GM18868 (cell line): ENCODE measurements at regions not wholly inside any gene's neighbourhood (a gene's known extent, or its start where the extent isn't known, plus 50 kb on each side); places are given as distances from the start of the nearest gene placed in this dataset.
A peak's percentile ranks its signal among the peaks of the same experiment; 100 is the strongest.
"Not testable (repeated sequence)": the region's sequence is repeated elsewhere in the genome, so short reads cannot be mapped to it uniquely, and the experiment has no call there.

Source experiments
- ATAC-seq: cut with Tn5 transposase; IDR thresholded peaks from one replicate; pipeline ENCODE4 v1.9.1; 2021; ENCODE audit warnings: mild to moderate bottlenecking, moderate library complexity; ENCODE audit not compliant: unreplicated experiment

- no peak for ATAC-seq
Observed at GRCh38 chr5:145027286-145027685, 807.9 kb downstream of the PRELID2 start.

DNA sequence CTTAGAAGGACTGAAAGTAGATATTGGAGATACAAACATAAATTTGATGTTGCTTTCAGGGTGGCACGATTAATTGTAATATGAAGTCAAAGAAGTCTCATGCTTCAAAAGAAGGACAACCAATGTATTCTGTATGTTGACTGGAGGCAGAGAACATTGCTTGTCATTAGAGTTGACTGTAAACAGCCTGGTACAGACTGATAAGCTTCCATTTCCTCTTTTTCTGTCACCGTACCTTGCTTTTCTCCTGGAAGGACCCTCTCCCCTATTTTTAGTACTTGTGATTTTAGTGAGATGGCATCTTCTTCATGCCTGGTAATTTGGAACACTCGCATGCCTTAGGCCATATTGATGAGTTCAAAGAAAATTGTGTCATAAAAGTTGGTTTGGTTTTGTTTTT, 809.4 kb downstream of the PRELID2 start:
- no peak for ATAC-seq

DNA sequence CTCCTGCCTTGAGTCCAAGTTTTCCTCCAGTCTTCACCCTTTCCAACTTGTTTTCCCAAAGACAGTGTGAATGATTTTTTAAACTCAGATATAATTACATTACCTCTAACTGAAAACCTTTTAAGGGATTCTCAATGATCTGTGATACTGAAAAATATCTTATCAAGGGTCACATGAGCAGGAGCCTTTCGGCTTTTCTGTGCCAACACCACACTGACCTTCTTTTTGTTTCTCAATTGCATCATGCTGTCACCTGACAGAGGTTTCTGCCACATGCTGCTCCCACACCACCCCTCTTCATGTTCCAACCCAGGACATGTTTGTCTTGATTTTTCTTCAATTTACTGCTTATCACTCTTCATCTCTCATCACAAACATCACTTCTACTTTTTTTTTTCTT, 820.0 kb downstream of the PRELID2 start:
- no peak for ATAC-seq

GRCh38 chr5:145014109-145014508, 821.0 kb downstream of the PRELID2 start:
- no peak for ATAC-seq

DNA sequence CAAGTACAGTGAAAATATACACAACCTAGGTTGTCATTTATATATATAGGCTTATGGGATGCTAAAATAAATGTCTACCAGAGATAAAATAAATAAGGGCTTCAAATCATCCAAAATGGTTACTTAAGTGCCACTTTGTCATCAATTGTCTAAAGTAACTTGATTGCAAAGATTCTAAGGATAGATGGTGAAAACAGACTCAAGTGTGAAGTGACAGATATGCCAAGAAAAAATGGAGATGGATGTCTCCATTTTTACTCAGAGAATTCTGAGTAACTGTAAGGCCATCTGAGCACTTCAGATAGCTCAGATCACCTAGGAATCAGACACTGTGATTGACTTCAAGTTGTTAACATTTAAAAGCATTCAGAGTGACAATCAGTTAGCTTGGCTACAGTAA, 824.3 kb downstream of the PRELID2 start:
- no peak for ATAC-seq

DNA sequence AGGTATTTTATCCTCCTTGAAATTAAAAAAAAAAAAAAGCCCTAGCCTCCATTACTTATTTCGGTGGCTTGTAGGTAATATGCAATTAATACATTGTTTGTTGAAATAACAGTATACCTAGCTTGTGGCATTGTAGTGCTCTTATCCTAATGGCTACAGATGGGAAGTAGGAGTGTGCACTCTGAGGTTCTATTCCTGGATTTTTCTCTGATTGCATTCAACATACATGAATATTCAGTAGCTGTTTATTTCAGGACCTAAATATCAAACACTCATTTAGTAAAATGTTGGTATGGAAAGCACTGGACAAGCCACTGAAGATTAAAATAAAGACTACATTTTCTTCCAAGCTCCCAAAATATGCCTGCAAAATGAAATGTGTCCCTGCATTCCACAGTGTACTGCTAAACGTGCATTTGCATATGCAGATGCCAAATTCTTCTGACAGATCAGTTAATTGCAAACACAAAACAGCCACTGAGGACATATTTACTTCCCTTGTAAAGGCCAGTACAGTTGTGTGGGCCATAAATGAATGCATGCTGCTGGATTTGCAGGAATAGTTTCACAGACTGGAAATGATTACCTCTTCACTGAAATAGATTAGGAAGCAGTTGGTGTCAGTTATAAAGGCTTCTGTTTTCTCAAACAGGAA, 826.1 kb downstream of the PRELID2 start:
- ATAC-seq = no peak

- not testable (repeated sequence) for ATAC-seq
Observed at GRCh38 chr5:144994356-144994755, 823.7 kb downstream of the KCTD16 start.

DNA sequence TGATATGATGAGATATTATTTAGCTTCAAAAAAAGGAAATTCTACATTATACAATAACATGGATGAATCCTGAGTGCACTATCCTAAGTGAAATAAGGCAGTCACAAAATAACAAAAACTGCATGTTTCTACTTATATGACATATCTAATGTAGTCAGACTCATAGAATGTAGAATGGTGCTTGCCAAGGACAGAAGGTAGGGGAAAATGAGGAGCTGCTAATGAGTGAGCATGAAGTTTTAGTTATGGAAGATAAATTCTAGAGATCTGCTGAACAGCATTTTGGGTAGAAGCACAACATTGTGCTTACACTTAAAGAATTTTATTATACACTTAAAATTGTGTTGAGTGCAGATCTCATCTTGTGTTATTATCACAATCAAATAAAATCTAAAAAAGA, 812.4 kb downstream of the KCTD16 start:
- no peak for ATAC-seq

DNA sequence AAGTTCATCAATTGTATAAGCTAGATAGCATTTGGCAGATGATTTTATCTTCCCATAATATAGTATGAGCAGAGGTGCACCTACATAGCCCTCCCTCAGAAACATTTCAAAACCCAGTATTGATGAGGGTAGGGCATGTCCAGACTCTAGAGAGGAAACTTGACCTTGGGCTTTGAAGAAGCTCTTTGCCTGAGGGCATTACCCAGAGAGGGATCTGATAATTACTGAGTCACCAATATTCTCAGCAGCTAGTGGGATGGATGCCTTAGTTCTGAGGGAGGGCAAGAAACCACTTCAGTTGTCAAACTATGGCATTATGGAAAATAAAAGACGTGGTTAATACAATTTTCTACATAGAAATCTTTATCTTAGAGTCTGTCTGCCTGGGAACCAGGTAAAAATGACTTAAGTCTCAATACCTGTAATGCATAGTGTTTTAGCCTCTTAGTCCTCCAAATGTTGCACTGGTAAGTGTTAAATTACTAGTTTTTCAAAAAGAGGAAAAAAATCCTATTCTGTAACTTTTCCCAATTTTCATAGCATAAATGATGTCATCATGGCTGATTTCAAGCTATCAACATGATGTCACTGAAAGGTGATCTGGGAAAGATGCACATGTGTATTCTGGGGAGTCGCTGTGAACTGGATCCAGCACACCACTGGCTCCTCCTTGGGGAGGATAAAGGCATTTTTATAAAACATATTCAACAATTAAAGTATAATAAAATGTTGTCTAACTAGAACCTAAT, 809.0 kb downstream of the KCTD16 start:
- no peak for ATAC-seq

DNA sequence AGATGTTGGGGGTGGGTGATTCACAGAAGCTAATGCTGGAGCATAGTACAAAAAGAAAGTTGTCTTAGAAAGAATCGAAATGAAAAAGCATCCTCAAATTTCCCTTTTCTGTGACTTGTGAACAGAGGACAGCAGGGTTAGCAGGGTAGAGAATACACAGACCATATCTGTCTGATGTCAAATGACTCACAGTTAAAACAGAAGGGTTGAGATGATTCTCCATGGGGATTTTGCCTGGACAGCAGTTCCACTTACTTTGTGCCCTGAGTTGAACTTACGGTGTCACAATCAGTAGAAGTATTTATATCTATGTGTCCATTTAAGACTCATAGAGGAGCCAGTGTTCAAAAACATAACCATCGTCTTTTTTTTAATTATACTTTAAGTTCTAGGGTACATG, 801.6 kb downstream of the KCTD16 start:
- ATAC-seq = no peak

DNA sequence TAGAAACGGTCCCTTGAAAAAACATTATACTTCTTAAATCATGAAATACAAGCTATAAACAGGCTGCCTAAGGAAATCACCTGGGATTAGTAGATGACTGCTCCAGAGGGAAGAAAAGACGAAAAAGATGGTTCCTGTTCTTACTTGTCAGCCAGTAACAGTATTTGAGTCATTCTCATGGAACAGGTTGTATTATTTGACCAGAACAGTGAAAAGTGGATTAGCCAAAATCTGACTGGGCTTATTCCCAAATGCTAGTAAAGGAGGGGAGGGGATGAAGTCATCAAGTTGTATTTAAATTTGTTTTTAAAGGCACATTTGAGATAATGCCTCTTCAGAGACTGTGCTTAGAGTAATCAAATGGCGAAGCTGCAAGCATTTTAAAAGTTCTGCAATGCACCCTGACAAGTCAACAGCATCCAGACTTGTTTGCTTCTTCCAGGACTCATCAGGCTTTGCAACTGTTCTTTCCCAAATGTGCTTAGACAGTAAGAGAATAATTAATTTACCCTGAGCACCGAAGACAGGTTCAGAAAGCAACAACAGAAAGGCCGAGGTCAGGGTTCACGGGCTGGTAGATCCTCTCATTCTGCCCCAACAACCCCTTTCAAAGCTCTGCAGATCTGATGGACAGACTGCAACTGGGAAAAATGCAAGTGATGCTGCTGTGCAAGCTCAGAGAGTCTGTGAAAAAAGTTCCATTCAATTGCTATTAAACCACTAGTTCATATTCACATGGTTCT, 800.6 kb downstream of the KCTD16 start:
- ATAC-seq = no peak

DNA sequence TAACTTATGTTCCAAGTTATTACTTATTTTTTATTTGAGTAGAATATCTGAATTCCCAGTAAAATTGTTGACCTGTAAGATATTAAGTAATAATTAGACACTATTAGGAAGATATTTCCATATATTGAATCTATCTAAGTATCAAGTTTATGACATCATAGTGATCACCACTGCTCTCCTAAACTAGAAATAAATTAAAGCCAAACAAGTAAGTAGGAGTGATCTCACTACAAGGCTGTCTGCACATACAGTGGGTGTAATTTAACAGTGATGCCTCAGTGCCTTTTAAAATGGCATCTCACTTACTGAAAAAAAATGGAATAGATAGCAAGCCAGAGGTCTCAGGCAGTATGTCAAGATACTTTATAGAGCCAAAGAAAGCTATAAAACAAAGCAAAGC, 789.6 kb downstream of the KCTD16 start:
- ATAC-seq = no peak

GRCh38 chr5:144958002-144958401, 787.3 kb downstream of the KCTD16 start:
- peak; percentile 68 for ATAC-seq

DNA sequence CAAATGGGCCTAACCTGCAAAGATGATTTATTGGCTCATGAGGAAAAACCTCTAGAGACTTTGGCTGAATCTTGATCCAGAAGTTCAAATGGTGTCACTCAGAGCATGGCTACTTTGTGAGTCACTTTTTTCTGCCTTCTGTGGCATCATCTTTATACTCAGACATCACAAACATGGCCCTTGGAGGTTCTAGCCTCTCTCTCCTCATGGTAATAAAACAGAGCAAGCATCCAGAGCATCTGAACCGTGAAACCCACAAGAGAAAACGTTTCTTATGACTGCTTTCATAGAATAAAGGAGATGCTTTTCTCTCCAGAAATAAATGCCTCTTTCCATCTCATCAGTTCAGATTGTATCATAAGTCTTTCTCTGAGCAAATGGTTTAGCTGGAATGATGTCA, 780.3 kb downstream of the KCTD16 start:
- ATAC-seq = no peak

GRCh38 chr5:144947023-144947422, 776.4 kb downstream of the KCTD16 start:
- no peak for ATAC-seq

DNA sequence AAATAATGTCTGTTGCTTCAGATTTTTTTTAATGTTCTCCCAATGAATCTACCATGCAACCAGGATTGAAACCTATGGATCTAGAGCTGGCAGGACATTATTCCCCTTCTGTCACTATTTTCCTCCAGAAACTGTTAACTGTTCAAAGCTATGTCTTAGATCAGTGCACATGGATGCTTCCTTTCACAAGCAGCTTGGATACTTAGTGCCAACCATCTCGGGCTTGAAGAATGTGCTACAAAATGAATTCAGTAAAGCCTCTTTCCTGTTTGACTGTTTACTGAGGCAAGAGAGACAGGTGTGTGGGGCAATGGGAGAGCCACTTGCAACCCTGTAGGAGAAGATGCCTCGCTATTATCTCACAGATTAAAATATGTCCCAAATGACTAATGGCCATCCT, 774.8 kb downstream of the KCTD16 start:
- no peak for ATAC-seq

GRCh38 chr5:144944936-144945335, 774.3 kb downstream of the KCTD16 start:
- no peak for ATAC-seq

- ATAC-seq = no peak
Observed at GRCh38 chr5:144941004-144941403, 770.3 kb downstream of the KCTD16 start.

DNA sequence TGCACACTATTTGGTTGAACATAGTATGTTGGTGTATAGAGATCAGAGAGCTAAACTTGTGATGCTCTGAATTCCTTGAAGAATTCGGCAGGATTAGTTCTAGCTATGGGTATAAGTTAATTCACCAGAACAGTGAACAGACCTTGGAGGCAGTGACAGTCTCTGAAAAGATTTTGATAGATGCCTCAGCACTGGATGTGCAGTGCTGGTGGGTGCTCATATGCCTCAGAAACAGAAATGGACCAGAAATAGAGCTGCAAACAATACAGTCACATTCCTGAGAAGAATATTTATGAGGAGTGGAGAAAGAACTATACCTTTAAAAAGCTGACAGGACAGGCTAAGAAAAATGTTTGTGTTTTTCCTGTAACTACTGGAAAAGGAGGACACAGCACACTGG, 747.7 kb downstream of the KCTD16 start:
- ATAC-seq = no peak

DNA sequence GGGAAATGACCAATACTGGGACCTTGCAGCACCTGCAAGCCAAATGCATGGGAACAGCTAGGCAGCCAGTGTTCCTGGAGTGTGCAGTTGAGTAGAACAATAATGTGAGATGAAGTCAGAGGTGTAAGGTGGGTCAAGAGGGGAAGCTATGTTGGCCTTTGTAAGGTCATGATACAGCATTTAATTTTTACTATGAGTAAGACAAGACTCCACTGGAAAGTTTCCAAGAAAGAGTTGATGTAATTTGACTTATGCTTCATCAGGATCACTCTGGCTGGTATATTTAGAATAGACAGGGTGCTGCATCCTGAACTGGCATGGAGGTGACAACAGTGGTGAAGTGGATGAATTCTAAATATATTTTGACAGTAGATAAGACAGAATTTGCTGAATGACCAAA, 744.8 kb downstream of the KCTD16 start:
- ATAC-seq = no peak

DNA sequence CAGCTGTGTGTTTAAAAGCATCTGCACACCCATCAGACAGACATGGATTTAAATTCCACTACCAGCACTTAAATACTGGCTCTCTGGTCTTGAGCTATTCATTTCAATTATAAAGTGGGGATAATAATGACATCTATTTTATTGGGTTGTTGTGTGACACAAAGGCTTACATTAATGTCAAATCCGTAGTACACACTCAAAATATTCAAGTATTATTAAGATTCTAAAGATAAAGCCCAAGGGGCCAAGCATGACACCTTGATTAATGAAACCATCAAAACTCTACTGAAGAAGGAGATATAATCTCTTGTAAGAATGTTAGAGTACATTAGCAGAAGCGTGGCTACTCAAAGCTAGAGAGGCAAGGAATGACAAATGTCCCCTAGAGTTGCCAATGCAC, 743.0 kb downstream of the KCTD16 start:
- ATAC-seq = no peak

DNA sequence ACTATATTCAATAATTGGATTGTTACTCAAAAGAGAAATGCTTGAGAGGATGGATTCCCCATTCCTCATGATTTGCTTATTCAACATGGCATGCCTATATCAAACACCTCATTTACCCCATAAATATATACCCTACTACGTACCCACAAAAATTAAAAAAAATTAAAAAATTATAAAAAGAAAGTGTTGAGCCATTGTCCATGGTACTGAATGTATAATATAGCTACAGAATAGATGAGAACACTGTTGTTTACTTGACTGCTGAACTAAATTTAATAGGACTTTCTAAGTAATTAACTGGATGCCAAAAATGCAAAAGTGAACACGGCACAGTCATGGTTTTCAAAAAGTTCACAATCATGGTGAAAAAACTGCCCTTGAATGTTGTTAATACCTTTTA, 725.8 kb downstream of the KCTD16 start:
- no peak for ATAC-seq
